A549 (cell line): ENCODE measurements at regions not wholly inside any gene's neighbourhood (a gene's known extent, or its start where the extent isn't known, plus 50 kb on each side); places are given as distances from the start of the nearest gene placed in this dataset.

Experiments
- BHLHE40 ChIP-seq: IDR thresholded peaks from 2 replicates; pipeline ENCODE4 v1.6.1; 2012; ENCODE audit warnings: low read depth, low read length, inconsistent platforms
- CEBPB ChIP-seq, 2 experiments: fragments of >200 bp in 1 of 2; sonication (Bioruptor Twin) in 1 of 2; formaldehyde crosslinking in 1 of 2; IDR thresholded peaks; 2 replicates each; pipeline ENCODE4 v1.6.1; 2012 to 2016
- PBX3 ChIP-seq: IDR thresholded peaks from 2 replicates; pipeline ENCODE4 v1.6.1; 2012
- POLR2A ChIP-seq: IDR thresholded peaks from 2 replicates; pipeline ENCODE4 v1.6.1; 2012; ENCODE audit warnings: mild to moderate bottlenecking, low read length
- RAD21 ChIP-seq, 2 experiments: fragments of >200 bp in 1 of 2; sonication (Bioruptor Twin) in 1 of 2; formaldehyde crosslinking in 1 of 2; IDR thresholded peaks in 1 of 2; conservative IDR thresholded peaks in 1 of 2; 2 replicates in 1 of 2; 3 replicates in 1 of 2; pipeline ENCODE4 v1.6.1; 2012 to 2018; ENCODE audit warnings: inconsistent platforms in 1 of 2

GRCh38 chr13:58461217-58461616 lies 829.7 kb downstream of the PCDH17 start:
- TF ChIP-seq BHLHE40 (no peak), PBX3 (no peak), RAD21 (conservative IDR thresholded peaks at IDR 0.05 in 1 of 2, IDR thresholded peaks at IDR 0.05 in 1 of 2) (no peak), POLR2A (no peak), CEBPB (IDR thresholded peaks at IDR 0.05) (no peak)
